Ishikawa (cell line): ENCODE measurements at regions not wholly inside any gene's neighbourhood (a gene's known extent, or its start where the extent isn't known, plus 50 kb on each side); places are given as distances from the start of the nearest gene placed in this dataset.

Source experiments
- CEBPB ChIP-seq: IDR thresholded peaks from 2 replicates; pipeline ENCODE4 v1.6.1; 2012
- CREB1 ChIP-seq: IDR thresholded peaks from 2 replicates; pipeline ENCODE4 v1.6.1; 2012; ENCODE audit warnings: low read depth
- EGR1 ChIP-seq: IDR thresholded peaks from 2 replicates; pipeline ENCODE4 v1.6.1; 2012
- EP300 ChIP-seq: IDR thresholded peaks from 2 replicates; pipeline ENCODE4 v1.6.1; 2012; ENCODE audit warnings: borderline replicate concordance
- FOXM1 ChIP-seq: IDR thresholded peaks from 2 replicates; pipeline ENCODE4 v1.6.1; 2012; ENCODE audit warnings: low read depth, borderline replicate concordance
- NFIC ChIP-seq: IDR thresholded peaks from 2 replicates; pipeline ENCODE4 v1.6.1; 2012
- RAD21 ChIP-seq: IDR thresholded peaks from 2 replicates; pipeline ENCODE4 v1.6.1; 2012; ENCODE audit warnings: low read depth
- TAF1 ChIP-seq: IDR thresholded peaks from 2 replicates; pipeline ENCODE4 v1.6.1; 2012; ENCODE audit warnings: low read depth, mild to moderate bottlenecking
- TCF12 ChIP-seq: IDR thresholded peaks from 2 replicates; pipeline ENCODE4 v1.6.1; 2012; ENCODE audit warnings: low read depth
- TEAD4 ChIP-seq: IDR thresholded peaks from 2 replicates; pipeline ENCODE4 v1.6.1; 2012
- YY1 ChIP-seq: IDR thresholded peaks from 2 replicates; pipeline ENCODE4 v1.6.1; 2012; ENCODE audit warnings: low read depth
- ZBTB7A ChIP-seq: IDR thresholded peaks from 2 replicates; pipeline ENCODE4 v1.6.1; 2012; ENCODE audit warnings: low read depth
- TF ChIP-seq, protein P1 (sequence below): IDR thresholded peaks from 2 replicates; pipeline ENCODE4 v1.6.1; 2012
- TF ChIP-seq, protein P2 (sequence below): IDR thresholded peaks from 2 replicates; pipeline ENCODE4 v1.6.1; 2012; ENCODE audit warnings: low read depth, mild to moderate bottlenecking
- TF ChIP-seq, protein P3 (sequence below): IDR thresholded peaks from 2 replicates; pipeline ENCODE4 v1.6.1; 2012

DNA sequence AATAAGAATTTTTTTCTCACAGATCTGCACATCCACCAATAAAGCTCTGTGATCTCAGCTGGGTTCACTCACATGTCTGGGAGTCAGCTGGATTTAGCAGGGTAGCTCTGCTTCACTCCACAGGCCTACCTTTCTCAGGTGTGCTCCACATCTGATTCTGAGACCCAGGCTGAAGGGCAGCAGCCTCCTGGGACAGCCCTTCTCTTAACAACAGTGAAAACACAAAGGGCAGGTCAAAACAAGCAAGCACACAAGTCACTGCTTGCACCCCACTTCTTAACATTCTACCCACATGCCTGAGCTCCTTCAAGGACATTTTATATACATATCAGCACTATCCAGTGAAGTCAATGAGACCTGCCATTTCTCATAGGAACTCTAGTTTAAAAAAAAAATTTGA is 96.0 kb upstream of the MAP3K4 start:
- TF ChIP-seq, protein P1, sequence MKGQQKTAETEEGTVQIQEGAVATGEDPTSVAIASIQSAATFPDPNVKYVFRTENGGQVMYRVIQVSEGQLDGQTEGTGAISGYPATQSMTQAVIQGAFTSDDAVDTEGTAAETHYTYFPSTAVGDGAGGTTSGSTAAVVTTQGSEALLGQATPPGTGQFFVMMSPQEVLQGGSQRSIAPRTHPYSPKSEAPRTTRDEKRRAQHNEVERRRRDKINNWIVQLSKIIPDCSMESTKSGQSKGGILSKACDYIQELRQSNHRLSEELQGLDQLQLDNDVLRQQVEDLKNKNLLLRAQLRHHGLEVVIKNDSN = no peak
- TF ChIP-seq FOXM1 = no peak
- TF ChIP-seq EGR1 = no peak
- TF ChIP-seq, protein P2, sequence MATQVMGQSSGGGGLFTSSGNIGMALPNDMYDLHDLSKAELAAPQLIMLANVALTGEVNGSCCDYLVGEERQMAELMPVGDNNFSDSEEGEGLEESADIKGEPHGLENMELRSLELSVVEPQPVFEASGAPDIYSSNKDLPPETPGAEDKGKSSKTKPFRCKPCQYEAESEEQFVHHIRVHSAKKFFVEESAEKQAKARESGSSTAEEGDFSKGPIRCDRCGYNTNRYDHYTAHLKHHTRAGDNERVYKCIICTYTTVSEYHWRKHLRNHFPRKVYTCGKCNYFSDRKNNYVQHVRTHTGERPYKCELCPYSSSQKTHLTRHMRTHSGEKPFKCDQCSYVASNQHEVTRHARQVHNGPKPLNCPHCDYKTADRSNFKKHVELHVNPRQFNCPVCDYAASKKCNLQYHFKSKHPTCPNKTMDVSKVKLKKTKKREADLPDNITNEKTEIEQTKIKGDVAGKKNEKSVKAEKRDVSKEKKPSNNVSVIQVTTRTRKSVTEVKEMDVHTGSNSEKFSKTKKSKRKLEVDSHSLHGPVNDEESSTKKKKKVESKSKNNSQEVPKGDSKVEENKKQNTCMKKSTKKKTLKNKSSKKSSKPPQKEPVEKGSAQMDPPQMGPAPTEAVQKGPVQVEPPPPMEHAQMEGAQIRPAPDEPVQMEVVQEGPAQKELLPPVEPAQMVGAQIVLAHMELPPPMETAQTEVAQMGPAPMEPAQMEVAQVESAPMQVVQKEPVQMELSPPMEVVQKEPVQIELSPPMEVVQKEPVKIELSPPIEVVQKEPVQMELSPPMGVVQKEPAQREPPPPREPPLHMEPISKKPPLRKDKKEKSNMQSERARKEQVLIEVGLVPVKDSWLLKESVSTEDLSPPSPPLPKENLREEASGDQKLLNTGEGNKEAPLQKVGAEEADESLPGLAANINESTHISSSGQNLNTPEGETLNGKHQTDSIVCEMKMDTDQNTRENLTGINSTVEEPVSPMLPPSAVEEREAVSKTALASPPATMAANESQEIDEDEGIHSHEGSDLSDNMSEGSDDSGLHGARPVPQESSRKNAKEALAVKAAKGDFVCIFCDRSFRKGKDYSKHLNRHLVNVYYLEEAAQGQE = no peak
- TF ChIP-seq, protein P3, sequence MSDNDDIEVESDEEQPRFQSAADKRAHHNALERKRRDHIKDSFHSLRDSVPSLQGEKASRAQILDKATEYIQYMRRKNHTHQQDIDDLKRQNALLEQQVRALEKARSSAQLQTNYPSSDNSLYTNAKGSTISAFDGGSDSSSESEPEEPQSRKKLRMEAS = no peak
- TF ChIP-seq RAD21 = no peak
- no peak for TF ChIP-seq CEBPB
- no peak for TF ChIP-seq CREB1
- no peak for TF ChIP-seq TEAD4
- TF ChIP-seq ZBTB7A = no peak
- TF ChIP-seq EP300 = no peak
- TF ChIP-seq TAF1 = no peak
- no peak for TF ChIP-seq YY1
- TF ChIP-seq NFIC = no peak
- TF ChIP-seq TCF12 = no peak

DNA sequence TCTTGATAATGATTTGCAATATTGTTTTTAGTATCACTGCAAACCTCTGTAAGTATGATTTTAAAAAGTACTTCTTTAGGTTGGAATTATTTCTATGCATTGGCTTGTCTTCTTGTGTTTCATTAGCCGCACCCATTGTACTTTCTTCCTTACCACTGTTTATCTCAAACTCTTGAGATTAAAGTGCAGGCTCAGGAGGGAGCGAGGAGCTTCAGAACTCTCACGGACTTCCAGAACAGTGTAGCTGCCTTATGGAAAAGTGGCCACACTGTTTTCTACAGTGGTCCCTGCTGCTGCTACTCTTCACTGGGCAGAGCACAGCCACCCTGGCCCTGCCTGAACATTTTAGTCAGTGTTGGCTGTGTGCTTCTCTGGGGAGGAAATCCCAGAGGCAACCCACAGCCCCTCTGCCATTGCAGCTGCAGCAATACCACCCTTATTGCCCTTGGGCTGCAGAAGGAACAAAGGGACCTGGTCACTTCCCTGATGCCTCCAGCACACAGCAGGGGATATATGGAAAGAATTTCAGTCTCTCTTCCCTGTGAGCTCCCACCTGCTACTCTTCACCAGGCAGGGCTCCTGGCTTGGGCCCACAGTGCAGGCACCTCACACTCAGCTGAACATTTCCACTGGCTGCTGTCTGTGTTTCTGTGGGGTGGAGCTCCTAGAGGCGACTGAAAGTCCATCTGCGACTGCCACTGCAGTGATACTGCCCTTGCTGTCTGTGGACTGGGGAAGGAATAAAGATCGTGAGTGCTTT is 91.7 kb upstream of the MAP3K4 start:
- TF ChIP-seq FOXM1 = no peak
- no peak for TF ChIP-seq EP300
- TF ChIP-seq, protein P3 = no peak
- no peak for TF ChIP-seq TEAD4
- TF ChIP-seq TCF12 = no peak
- no peak for TF ChIP-seq TAF1
- no peak for TF ChIP-seq RAD21
- TF ChIP-seq EGR1 = no peak
- TF ChIP-seq, protein P1 = no peak
- TF ChIP-seq CEBPB = no peak
- TF ChIP-seq, protein P2 = no peak
- TF ChIP-seq CREB1 = no peak
- no peak for TF ChIP-seq ZBTB7A
- TF ChIP-seq YY1 = no peak
- no peak for TF ChIP-seq NFIC

DNA sequence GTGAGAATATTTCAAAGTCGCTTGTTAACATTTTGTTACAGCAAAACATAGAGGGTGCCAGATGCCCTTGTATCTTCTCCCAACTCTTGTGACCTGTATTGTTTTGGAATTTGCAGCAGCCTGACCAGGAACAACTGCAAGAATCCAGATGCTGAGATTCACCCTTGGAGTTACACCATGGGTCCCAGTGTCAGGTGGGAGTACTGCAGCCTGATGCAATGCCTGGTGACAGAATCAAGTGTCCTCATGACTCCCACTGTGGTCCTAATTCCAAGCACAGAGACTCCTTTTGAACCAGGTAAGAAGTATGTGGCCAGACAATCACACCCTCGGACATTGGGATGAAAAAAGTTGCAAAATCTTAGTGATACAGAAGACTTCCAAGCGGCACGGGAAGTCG is 79.6 kb upstream of the MAP3K4 start:
- TF ChIP-seq NFIC (no peak), TCF12 (no peak), TAF1 (no peak), ZBTB7A (no peak), YY1 (no peak), CREB1 (no peak), EP300 (no peak), RAD21 (no peak), EGR1 (no peak), TEAD4 (no peak), FOXM1 (no peak), CEBPB (no peak)
- TF ChIP-seq, protein P1 = no peak
- TF ChIP-seq, protein P2 = no peak
- TF ChIP-seq, protein P3 = no peak

DNA sequence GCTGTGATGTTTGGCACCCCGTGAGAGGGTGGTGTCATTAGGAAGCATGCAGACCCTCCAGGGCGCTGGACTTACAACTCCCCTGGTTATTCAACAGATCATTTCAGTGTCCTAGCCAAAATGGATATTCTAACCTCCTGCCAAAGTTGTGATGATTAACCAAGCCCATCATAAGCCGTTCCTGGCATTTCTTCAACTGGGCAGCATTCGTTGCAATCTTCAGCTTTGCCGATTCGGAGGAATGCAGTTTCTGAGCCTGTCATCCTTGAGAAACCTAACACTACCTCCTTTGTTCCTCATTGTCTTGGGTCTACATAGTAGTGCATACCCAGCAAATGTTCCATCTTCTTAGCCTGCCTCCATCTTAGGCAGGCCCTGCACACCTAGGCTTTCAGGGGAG is 79.2 kb upstream of the MAP3K4 start:
- no peak for TF ChIP-seq FOXM1
- no peak for TF ChIP-seq CREB1
- TF ChIP-seq, protein P1 = no peak
- no peak for TF ChIP-seq NFIC
- TF ChIP-seq, protein P2 = no peak
- TF ChIP-seq EGR1 = no peak
- TF ChIP-seq EP300 = no peak
- TF ChIP-seq ZBTB7A = no peak
- TF ChIP-seq, protein P3 = no peak
- no peak for TF ChIP-seq RAD21
- no peak for TF ChIP-seq TEAD4
- no peak for TF ChIP-seq TAF1
- TF ChIP-seq YY1 = no peak
- no peak for TF ChIP-seq TCF12
- TF ChIP-seq CEBPB = no peak
